NCI-H2107 (cell line): ENCODE measurements at regions not wholly inside any gene's neighbourhood (a gene's known extent, or its start where the extent isn't known, plus 50 kb on each side); places are given as distances from the start of the nearest gene placed in this dataset.
"Not testable (repeated sequence)": the region's sequence is repeated elsewhere in the genome, so short reads cannot be mapped to it uniquely, and the experiment has no call there.

ENCODE experiments used
- DNase-seq: peaks from one replicate; lab custom pipeline; 2025; lab: John Stamatoyannopoulos, UW

DNA sequence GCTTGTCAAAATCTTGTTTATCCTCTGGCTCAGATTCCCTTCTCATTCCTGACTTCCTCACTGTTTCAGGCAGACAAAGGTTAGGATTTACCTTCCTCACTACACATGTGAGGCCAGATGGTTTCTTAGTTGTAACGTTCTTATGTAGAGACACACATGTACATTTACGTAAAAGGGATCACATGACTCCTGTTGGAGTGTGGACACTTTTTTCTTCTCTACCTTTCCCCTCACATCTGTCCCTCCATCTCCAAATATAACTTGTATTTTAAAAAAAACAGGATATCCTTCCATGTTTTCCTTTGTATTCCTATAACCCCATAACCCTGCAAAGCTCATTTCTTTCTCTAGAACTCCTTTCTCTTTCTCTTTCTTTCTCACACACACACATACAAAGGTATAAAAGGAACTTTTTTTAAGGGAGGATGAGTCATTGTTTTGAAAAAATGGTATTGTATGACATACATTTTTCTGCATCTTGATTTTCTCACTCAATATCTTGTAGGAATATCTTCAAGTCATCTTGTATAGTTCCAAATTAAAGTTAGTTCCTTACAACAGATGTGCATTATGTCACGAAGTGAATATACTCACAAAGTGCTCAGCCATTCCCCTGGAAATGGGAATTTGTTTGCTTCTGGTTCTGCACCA, 78.2 kb upstream of the SULF2 start:
- DNase-seq: no peak

DNA sequence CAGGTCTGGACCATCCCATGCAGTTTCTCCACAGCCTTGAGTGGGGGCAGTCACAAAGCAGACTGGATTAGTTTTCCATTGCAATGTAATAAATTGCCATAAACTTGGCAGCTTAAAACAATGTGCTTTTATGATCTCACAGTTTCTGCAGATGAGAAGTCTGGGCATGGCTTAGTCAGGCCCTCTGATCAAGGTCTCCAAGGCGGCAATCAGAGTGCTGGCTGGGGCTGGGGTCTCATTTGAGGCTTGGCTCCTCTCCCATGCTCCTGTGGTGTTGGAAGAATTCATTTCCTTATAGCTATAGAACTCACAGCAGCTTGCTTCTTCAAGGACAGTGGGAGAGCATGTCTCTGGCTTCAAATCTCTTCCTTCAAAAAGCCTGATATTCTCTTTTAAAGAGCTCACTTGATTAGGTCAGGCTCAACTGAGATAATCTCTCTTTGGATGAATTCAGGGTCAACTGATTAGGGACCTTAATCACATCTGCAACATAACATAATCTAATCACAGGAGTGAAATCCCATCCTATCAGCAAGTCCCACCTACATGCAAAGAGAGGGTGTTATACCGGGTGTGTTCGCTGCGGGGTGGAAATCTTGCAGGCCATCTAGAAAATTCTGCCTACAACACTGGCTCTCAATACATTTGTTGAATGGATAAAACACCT, 77.4 kb upstream of the SULF2 start:
- DNase-seq: no peak

DNA sequence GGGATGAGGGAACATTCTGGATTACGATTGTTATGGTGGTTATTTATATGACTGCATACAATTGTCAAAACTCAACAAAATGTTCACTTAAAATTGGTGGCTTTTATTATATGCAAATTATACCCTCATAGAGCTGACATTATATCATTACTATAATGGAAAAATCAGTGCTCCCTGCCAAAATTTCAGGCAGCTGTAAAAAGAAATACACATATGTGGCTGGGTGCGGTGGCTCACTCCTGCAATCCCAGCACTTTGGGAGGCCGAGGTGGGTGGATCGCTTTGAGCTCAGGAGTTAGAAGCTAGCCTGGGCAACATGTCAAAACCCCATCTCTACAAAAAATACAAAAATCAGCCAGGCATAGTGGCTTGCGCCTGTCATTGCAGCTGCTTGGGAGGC, 75.8 kb upstream of the SULF2 start:
- DNase-seq: no peak

DNA sequence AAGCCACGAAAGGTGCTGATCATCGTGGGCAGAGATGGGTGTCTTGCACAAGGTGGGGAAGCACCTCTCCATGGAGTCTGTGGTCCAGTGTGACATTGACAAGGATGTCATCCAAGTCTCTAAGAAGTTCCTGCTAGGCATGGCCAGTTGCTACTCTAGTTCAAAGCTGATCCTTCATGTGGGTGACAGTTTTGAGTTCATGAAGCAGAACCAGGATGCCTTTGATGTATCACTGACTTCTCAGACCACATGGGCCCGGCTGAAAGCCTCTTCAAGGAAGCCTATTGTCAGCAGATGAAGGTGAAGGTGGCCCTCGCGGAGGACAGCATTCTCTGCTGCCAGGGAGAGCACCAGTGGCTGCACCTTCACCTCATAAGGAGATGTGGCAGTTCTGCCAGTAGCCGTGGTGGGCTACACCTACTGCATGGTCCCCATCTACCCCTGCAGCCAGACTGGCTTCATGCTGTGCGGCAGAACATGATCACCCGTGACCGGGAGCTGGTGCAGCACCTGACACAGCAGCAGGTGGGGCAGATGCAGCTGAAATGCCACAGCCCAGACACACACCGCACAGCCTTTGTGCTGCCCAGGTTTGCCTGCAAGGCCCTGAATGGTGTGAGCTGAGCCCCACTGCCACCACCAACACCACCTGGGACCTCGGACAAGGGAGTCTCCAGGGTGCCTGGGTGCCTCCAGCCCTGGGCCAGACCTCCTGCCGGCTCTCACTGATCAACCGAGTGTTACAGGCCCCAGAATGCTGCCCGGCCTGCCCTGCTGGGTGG, 75.0 kb upstream of the SULF2 start:
- no peak for DNase-seq

DNA sequence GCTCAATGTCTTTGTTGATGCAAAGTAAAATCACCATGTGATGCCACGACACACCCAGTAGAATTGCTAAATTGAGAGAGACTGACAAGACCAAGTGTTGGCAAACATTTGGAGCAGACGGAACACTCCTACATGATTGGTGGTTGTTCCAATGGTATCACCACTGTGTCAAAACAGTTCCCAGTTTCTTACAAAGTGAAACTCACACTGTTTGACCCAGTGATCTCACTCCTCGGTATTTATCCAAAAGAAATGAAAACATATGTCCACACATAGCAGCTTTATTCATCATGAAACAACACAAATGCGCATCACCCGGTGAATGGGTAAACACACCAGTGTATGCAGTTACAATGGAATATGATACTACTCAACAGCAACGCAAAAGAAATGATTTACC, 74.0 kb upstream of the SULF2 start:
- DNase-seq: no peak

DNA sequence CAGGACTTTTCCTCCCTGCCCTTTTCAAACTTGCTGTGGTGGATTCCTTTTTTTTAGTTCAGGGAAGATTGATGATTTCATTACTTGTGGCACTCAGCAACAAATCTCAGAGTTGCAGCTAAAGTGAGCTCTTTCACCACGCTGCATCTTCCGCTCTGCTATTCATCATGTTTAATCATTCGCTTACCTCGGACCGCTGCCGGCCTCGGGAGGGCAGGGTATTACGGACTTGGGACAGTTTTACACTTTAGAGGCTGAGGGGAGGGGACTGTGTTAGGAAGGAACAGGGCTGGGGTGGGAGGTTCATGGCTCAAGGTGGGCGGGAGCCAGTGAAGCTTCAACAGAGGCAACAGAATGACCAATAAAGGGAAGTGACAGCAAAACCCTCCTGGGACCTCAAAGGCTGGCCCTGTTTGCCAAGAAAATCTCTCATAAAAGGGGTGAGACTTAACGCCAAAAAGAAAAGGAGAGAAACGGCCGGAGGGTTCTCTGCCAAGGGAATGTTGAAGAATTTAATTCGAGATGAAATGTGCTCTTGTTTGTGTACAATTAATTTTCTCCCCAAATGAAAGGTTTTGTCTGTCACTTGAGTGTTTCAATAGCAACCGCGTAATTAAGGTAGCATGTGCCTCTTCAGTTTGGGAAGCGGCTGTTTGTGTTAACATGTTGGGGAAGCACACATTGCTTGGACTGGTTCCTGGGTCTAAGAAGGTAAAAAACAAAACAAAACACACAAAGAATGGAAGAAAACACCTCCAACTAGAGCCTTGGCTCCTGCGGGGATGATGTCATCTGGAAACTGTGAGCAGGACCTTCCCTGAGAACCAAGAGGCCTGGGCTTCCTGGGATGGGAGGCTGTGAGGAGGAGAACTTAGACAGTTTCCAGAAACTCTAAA, 72.5 kb upstream of the SULF2 start:
- DNase-seq: no peak

DNA sequence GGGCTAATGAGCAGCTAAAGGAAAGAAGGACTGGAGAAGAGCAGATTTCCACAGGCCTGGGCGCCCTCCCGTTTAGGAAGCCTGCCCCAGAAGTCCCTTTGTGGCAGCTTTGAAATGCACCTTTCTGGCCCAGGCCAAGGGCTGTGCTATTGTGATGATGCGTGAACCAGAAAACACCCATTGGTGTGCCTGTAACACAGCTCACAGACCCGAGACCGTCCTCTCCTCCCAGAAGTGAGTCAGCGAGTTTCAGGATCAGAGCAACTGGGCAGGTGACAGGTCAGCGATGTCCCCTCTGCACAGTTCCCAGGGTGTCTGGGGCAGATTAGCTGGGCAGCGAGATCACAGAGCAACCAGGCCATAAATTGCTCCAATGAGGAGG, 71.9 kb upstream of the SULF2 start:
- no peak for DNase-seq

DNA sequence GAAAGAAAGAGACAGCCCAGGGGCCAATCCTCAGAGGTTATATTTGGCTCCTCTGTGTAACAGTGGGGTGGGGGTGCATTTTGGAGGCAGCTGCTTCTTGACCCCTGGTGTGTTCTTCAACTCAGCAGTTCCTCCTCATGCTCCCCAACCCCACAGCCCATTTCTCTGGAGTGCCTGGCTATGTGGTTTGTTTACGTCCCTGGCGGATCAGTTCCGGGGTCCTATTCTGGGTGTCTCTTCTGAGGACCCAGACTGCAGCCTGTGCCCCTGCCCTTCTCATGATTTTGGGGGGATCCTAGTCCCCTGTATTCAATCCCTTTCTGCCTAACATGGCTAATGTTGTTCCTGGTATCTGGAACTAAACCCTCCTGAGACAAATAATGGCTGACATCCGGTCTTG, 70.5 kb upstream of the SULF2 start:
- no peak for DNase-seq

DNA sequence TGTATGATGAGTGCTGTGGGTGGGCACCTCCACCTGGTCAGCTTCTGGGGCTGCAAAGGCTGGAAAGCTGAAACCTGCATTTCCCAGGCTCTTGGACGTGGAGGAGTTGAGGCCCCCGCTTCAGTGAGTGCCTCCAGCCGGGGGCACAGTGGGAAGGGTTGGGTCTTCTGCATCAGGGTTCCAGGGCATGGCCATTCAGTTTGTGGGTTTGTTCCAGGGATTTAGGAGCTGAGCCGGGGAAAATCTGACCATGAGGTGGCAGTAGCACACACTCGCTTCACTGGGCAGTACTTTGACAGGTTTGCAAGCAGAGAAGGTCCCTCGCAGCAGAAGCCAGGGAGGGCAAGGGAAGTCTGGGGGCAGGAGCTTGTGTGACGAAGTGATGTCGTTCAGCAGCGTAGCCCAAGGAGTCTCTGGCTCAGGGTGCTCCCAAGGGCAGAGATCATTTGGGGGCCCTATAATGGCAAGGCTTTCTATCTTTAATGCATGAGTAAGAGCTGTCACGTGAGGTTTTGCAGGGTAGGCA, 69.5 kb upstream of the SULF2 start:
- DNase-seq: no peak

DNA sequence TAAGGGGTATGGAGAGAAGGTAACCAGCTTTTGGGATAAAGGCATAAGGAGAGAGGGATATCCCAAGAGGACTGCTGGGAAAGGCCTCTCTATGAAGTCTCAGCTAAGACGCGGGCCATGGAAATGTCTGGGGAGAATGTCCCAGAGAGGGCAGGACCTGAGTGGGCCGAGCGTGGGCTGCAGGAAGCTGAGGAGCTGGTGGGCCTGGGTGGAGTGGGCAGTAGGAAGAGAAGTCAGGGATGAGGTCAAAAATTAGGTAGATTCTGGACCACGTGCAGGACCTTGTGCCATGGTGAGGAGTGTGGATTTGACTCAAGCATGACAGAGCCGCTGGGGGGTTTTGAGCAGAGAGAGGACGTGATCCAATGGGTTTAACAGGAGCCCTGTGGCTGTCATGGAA, 66.5 kb upstream of the SULF2 start:
- no peak for DNase-seq

DNA sequence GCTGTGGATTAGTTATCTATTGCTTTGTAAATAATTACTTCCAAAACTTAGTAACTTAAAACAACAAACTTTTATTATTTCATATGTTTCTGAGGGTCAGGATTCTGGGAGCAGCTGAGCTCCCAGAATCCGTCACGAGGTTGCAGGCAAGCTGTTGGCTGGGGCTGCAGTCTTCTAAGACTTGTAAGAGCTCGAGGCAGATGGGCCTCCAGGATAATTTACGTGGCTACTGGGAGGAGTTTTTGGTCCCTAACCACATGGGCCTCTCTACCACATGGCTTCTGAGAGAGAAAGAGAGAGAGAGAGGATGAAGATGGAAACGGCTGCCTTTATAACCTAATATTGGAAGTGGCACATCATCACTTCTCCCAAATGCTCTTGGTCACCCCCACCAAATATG, 64.9 kb upstream of the SULF2 start:
- no peak for DNase-seq

DNA sequence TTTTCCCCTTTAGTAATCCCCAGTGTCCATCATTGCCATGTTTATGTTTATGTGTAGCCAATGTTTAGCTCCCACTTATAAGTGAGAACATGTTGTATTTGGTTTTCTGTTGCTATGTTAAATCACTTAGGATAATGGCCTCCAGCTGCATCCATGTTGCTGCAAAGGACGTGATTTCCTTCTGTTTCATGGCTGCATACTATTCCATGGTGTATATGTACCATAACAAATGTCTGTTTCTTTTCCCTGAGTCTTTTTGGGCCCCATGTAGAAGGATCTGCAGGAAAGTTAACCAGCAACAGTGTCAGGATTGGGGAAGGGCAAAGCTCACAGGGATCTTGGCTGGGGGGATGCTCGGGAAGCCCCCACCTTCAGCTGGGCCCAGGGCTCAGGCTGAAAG, 64.3 kb upstream of the SULF2 start:
- no peak for DNase-seq

DNA sequence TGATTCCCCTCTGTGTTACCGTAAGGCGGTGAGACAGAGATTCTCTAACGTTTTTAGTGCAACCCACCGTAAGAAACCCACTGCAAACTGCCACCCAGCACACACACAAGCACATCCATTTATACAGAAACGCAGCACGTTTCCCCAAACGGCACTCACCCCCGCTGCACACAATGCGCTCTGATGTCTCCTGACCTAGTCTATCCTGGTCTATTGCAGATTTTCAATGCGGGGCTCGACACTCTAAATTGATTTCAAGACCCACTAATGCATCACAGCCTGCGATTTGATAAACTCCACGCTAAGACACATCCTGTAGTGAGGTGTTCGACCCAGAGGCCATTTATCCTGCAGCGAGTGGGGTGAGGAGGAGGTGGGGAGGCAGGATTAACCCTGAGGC, 63.7 kb upstream of the SULF2 start:
- DNase-seq: no peak

DNA sequence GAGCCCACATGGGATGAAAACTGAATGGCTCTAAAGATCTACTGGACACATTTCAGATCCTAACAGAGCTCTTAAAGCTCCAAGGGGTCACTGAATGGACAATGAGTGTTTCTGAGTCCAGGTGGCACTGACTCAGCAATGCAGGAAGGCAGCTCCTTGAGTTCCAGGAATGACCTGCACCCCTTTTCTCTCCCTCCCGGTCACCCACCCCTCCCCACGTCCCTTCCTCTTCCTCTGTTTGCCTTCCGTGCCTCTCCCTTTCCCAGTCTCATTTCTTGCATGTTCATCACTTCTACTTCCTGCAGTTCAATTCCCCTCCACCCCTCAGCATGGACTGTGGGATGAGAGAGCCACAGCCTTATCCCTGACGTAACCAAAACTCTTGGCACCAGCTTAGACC, 63.3 kb upstream of the SULF2 start:
- DNase-seq: not testable (repeated sequence)

DNA sequence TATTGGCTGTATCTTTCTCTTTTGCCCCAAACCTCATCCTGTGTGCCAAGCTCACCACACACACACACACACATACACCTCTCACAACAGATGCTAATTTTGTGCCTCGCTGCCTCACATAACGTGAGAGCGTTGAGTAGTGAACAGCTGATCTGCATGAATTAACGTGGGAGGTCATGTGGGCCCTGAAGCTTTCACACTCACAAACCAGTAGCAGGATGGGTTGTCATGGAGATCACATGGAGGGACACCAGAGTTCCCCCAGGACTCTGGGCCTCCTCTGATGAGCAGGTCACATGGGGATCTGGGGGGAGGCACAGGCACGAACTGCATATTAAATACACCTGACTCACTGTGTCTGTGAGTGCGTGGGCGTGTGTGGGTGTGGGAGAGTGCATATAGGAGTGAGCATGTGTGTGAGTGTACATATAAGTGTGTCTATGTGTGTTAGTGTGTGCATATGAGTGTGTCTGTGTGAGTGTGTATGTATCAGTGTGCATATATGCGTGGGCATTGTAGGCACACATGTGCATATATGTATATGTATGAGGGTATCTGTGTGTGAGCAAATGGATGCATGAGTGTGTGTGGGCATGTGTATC, 62.7 kb upstream of the SULF2 start:
- DNase-seq: no peak

DNA sequence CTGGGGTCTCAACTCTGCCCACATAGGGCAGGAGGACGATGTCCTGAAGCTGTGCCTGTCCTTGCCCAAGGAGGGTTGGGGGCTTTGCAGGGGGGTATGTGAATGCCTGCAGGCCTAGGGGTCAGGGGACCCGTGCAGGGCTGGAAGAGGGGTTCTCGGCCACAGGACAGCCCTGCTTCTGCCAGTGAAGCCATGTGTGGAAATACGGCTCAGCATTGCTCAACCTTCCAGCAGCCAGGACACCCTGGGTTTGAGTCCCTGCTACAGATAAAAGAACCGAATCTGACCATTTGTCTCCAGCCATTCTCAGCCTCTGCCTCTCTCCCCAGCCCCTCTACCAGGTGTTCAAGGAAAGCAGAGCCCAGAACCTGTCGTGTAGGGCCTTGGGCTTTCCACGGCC, 61.9 kb upstream of the SULF2 start:
- DNase-seq: not testable (repeated sequence)

DNA sequence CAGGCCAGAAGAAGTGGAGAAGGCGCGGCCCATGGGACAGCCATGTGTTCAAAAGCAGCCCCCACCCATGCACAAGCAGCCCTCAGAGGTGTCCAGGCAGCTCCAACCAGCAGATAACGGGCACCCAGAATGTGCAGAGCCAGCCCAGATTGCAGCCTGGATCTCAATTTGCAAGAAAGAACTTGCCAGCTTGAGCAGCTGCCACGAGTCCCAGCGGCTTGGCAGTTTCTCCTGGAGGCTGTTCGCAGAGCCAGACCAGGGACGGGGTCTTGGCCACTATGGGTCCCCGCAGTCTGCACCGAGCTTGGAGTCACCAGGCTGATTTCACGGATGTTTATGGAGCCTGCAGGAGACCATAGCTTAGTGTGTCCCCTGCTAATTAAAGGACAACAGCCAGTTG, 61.4 kb upstream of the SULF2 start:
- DNase-seq: not testable (repeated sequence)

DNA sequence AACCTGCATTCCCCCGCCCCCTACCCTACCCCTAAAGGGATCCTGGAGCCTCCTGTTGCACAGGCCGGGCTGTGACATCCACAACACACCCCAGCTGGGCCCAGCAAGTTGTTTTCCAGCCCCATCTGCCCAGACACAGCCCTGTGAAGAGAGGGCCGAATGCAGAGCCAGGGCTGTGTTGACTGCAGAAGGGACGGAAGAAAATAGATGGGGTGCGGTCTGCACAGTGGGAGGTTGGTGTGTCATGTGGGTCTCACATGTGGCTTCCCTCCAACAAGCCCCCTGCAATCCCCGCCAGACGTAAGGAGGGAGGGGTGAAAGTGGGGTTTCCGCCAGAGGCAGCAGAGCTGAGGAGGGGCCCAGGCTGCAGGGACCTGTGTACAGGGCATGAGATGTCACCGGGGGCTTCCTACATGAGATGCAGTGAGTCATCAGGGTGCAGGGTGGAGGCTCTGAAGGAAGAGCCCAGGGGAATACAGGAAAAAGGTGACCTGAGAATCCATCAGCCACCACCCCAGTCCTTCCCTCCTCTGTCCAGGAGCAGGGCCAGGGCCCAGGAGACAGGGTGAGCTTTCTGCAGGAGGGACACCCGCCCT, 60.2 kb upstream of the SULF2 start:
- DNase-seq: not testable (repeated sequence)

DNA sequence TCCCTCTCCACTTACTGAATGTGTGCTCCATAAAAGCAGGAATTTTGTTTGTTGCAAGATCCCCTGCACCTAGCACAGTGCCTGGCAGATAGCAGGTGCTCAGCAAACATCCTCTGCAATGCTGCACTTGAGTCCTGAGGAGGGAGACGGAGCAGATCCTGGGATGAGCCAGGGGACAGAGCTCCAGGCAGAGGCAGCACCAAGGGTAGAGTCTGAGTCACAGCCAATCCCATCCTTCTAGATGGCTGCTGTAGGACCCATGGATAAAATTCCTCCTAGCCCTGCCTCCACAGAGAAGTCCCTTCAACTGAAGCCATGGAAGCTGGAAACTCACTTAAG, 59.3 kb upstream of the SULF2 start:
- not testable (repeated sequence) for DNase-seq

DNA sequence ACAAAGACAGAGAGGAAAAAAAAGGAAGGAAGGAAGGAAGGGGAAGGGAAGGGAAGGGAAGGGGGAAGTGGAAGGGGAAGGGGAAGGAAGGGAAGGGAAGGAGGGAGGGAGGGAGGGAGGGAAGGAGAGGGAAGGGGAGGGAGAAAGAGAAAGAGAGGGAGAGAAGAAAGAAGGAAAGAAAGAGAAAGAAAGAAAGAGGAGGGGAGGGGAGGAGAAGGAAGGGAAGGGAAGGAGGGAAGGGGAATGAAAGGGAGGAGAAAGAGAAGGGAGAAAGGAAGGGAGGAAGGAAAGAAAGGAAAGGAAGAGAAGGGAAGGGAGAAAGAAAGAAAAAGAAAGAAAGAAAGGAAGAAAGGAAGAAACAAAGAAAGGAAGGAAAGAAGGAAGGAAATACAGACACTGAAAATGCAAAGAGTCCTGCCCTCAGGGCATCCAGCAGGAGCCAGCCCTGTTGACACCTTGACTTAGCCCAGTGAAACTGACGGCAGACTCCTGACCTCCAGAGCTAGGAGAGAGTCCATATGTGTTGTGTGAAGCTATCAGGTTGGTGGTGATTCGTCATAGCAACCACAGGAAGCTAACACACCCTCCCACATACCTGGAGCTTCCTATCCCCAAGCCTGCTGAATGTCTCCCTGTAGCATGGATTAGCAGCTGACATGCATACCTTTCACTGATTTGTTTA, 58.7 kb upstream of the SULF2 start:
- DNase-seq: no peak

DNA sequence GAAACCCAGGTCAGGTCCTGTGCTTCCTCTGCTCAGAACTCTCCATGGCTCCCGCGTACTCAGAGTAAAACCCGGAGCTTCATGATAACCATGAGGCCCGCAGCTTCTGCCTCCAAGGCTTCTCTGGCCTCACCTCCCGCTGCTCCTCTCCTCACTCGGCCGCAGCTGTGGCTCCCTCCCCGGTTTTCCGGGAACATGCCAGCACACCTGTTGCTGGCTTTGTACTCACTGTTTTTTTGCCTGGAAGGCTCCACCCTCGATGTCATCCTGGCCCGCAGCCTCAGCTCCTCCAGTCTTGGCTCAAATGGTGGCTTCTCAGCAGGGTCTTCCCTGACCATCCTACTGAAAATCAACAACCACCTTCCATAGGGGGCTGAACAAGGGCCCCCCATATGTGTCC, 57.7 kb upstream of the SULF2 start:
- DNase-seq: not testable (repeated sequence)
